ENCODE measurements at regions not wholly inside any gene's neighbourhood (a gene's known extent, or its start where the extent isn't known, plus 50 kb on each side); places are given as distances from the start of the nearest gene placed in this dataset.

DNA sequence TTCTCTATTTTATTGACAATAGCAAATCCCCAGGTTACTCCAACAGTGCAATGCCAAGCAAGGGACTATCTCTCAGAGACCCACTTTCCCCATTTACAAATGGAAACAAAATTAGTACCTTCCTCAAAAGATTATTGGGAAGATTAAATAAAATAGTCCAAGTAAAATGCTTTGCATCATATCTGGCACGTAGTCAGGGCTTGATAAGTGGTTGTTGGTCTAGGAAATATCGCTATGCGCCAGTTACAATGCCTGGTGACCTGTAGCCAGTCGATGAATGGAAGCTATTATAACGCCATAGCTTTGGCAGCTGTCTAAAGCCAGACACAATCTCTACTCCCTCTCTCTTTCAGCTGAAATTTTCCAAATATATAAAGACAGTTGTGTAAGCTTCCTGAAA lies 220.3 kb downstream of the RAP2A start:
- H3K27me3 ChIP-seq (ENCODE audit: control insufficient read depth, insufficient read depth, low read length): no peaks in the 10 kb centered on the region
- H3K9me3 ChIP-seq (replicated peaks; ENCODE audit: control insufficient read depth, low read depth, low read length): no peaks in the 10 kb centered on the region
- H3K36me3 ChIP-seq (ENCODE audit: control insufficient read depth, insufficient read depth, low read length): no peaks in the 10 kb centered on the region
- H3K4me1 ChIP-seq (ENCODE audit: control insufficient read depth, insufficient read depth, low read length): no peaks in the 10 kb centered on the region
- no CpG with 5 or more reads among the region's 5 CpGs for WGBS (ENCODE audit: insufficient coverage)
- DNase-seq: no peak
- H3K27ac ChIP-seq (ENCODE audit: low read length): no peak overlapping the region
- H3K4me3 ChIP-seq (ENCODE audit: low read length): no peak overlapping the region

DNA sequence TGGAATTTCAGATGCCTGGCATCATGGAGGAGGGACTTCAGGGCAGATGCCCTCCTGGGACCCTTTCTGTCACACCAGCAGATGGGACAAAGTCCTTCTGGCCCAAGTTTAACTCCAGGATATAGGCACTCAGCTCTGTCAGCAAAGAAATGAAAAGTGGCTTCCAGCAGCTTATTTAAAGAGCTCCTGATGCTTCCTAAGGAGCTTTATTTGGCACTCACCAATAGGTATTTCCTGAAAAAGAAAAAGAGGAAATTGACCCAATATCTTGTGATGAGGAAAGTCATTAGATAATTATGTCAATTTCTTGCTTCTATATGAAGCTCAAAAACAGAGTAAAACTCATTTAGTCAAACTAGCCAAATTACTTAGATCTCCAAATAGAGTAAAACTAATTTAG lies 224.6 kb downstream of the RAP2A start:
- no peaks in the 10 kb centered on the region for H3K36me3 ChIP-seq (ENCODE audit: control insufficient read depth, insufficient read depth, low read length)
- H3K4me3 ChIP-seq (ENCODE audit: low read length): no peak overlapping the region
- H3K27ac ChIP-seq (ENCODE audit: low read length): no peak overlapping the region
- no peak for DNase-seq
- peaks cover 3% of the 10 kb centered on the region for H3K4me1 ChIP-seq (ENCODE audit: control insufficient read depth, insufficient read depth, low read length)
- no peaks in the 10 kb centered on the region for H3K9me3 ChIP-seq (replicated peaks; ENCODE audit: control insufficient read depth, low read depth, low read length)
- H3K27me3 ChIP-seq (ENCODE audit: control insufficient read depth, insufficient read depth, low read length): no peaks in the 10 kb centered on the region

DNA sequence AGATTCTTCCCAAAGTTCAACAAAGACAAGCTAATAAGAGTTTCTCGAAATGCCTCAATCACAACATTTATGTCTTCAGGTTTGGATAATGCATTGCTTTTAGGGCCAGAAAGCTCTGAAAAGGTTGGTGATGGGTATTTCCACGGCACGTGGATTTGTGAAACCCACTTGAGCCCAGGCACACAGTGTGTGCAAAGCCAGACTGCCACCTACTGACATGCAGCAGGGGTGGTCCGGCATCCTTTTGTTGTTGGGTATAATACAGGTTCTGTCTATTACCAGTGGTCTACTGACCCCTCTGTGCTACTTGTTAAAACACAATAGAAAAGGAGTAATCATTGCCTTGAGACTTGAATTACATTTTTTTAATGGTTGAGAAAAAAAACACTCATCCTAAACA lies 225.6 kb downstream of the RAP2A start:
- H3K4me1 ChIP-seq (ENCODE audit: control insufficient read depth, insufficient read depth, low read length): peaks cover 3% of the 10 kb centered on the region
- H3K27me3 ChIP-seq (ENCODE audit: control insufficient read depth, insufficient read depth, low read length): no peaks in the 10 kb centered on the region
- no peaks in the 10 kb centered on the region for H3K36me3 ChIP-seq (ENCODE audit: control insufficient read depth, insufficient read depth, low read length)
- no peak overlapping the region for H3K4me3 ChIP-seq (ENCODE audit: low read length)
- no peaks in the 10 kb centered on the region for H3K9me3 ChIP-seq (replicated peaks; ENCODE audit: control insufficient read depth, low read depth, low read length)
- peak; percentile 47 for DNase-seq
- H3K27ac ChIP-seq (ENCODE audit: low read length): no peak overlapping the region
- no CpG with 5 or more reads among the region's 4 CpGs for WGBS (ENCODE audit: insufficient coverage)

DNA sequence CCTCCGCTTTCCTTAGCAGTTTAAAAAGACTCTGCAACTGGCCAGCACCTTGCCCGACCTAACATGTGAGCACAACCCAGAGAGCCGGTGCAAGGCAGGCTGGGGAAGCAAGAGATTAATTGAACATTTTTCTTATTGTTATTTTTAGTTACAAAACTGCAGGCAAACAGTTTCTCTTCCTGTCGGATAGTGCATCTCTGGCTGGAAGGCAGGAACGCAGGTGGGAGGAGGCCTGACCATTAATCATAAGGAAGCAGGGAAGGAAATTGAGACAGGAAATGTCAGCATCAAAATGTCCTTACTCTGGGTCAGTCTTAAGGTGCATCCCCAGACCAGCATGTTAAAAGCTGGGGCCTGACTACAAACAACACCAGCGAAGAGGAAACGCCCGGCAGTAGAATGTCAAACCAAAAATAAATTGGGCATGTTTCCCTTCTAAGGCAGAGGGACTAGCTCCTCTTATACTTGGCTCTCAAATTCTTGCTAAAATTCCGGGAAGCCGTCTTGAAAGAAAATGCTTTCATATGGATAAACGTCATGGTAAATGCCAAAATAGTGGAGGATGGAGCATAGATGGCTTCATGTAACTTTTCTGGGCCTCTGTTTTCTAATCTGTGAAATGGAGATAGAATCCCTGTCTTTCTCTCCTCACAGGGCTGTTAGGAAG lies 226.8 kb downstream of the RAP2A start:
- H3K4me3 ChIP-seq (ENCODE audit: low read length): no peak overlapping the region
- no peak overlapping the region for H3K27ac ChIP-seq (ENCODE audit: low read length)
- peaks cover 3% of the 10 kb centered on the region for H3K4me1 ChIP-seq (ENCODE audit: control insufficient read depth, insufficient read depth, low read length)
- H3K36me3 ChIP-seq (ENCODE audit: control insufficient read depth, insufficient read depth, low read length): no peaks in the 10 kb centered on the region
- no peaks in the 10 kb centered on the region for H3K9me3 ChIP-seq (replicated peaks; ENCODE audit: control insufficient read depth, low read depth, low read length)
- no peak for DNase-seq
- 68% methylated on average over 6 of the region's 11 CpGs for WGBS (ENCODE audit: insufficient coverage)
- H3K27me3 ChIP-seq (ENCODE audit: control insufficient read depth, insufficient read depth, low read length): no peaks in the 10 kb centered on the region

DNA sequence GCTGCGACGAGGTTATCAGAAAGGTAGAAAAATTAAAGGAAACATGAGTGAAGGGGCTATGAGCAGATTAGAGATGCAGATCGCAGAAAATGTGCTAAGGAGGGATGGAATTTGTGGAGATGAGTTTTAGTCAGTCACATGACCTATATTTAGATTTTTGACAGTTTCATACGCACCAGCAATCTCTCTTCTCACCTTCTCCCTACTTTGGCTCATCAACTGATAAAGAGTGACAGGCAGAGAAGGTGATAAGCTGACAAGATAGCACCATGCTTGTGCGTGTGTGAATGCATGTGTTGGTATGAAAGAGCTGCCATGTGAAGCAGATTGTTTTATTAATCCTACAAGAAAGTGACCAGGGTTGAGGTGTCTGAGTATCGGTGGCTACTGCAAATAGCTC lies 252.6 kb downstream of the RAP2A start:
- no peaks in the 10 kb centered on the region for H3K27me3 ChIP-seq (ENCODE audit: control insufficient read depth, insufficient read depth, low read length)
- H3K27ac ChIP-seq (ENCODE audit: low read length): no peak overlapping the region
- no peak for DNase-seq
- no peaks in the 10 kb centered on the region for H3K36me3 ChIP-seq (ENCODE audit: control insufficient read depth, insufficient read depth, low read length)
- H3K9me3 ChIP-seq (replicated peaks; ENCODE audit: control insufficient read depth, low read depth, low read length): no peaks in the 10 kb centered on the region
- H3K4me3 ChIP-seq (ENCODE audit: low read length): no peak overlapping the region
- no peaks in the 10 kb centered on the region for H3K4me1 ChIP-seq (ENCODE audit: control insufficient read depth, insufficient read depth, low read length)
- 88% methylated on average over 4 of the region's 6 CpGs for WGBS (ENCODE audit: insufficient coverage)

DNA sequence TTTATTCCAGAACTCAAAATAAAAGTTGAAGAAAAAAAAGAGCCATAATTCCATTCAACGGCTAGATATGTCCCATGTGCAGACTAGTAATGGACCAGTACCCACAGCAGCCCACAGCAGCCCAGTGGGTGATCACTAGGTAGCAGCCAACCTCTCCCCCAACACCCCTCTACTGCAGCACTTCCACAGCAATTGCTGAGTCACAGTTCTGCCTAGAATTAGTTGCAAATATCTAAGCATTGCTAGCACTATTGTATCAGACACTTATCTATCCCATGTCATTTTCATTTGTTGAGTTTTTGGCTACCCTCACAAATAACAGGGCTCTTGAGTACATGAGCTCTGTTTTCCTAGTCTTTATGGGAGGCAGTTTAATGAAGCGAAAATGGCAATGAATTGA lies 258.7 kb downstream of the RAP2A start:
- 100% methylated on average over 1 of the region's 2 CpGs for WGBS (ENCODE audit: insufficient coverage)
- Histone ChIP-seq H3K4me3 (ENCODE audit: low read length) (no peak overlapping the region), H3K36me3 (ENCODE audit: control insufficient read depth, insufficient read depth, low read length) (no peaks in the 10 kb centered on the region), H3K27me3 (ENCODE audit: control insufficient read depth, insufficient read depth, low read length) (no peaks in the 10 kb centered on the region), H3K9me3 (replicated peaks; ENCODE audit: control insufficient read depth, low read depth, low read length) (no peaks in the 10 kb centered on the region), H3K4me1 (ENCODE audit: control insufficient read depth, insufficient read depth, low read length) (no peaks in the 10 kb centered on the region), H3K27ac (ENCODE audit: low read length) (no peak overlapping the region)
- DNase-seq: no peak

DNA sequence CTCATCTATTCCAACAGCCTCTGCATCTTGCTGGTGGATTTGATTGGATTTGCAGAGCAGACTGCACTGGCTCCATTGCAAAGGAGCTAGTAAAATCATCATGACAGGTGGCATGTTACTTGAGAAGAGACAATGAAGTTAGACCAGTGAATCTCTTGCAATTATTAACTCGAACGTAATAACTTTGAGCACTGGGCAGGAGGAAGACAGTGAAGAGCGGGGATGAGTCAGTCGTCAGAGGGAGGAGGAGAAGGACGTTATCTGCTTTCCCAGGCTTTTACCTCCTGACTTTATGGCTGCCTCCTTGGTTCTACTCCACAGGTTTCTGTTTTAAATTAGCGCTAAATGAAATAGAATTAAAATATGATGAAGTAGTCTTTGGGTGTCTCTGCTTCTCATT lies 257.8 kb upstream of the IPO5 start:
- H3K27ac ChIP-seq (ENCODE audit: low read length): no peak overlapping the region
- H3K9me3 ChIP-seq (replicated peaks; ENCODE audit: control insufficient read depth, low read depth, low read length): no peaks in the 10 kb centered on the region
- H3K4me1 ChIP-seq (ENCODE audit: control insufficient read depth, insufficient read depth, low read length): no peaks in the 10 kb centered on the region
- no peak overlapping the region for H3K4me3 ChIP-seq (ENCODE audit: low read length)
- H3K36me3 ChIP-seq (ENCODE audit: control insufficient read depth, insufficient read depth, low read length): no peaks in the 10 kb centered on the region
- H3K27me3 ChIP-seq (ENCODE audit: control insufficient read depth, insufficient read depth, low read length): no peaks in the 10 kb centered on the region
- WGBS (ENCODE audit: insufficient coverage): 66% methylated on average over 5 of the region's 6 CpGs
- DNase-seq: no peak

DNA sequence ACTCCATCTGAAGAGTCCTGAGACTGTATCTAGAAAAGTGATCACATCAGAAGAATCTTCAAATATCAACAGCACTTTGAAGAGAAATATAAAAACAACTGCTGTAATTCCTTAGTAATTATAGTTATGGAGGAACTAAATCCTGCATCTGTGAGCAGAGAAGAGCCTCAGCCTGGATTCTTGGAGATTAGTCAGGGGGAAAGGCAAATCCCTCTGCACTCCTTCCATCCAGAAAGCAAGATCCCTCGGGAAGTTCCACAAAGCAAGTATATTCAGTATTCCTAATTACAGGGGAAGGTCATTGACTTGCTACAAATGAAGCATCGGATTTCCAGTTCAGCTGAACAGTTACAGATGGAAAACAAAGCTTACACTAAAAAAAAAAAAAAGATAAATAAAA lies 256.6 kb upstream of the IPO5 start:
- no peaks in the 10 kb centered on the region for H3K9me3 ChIP-seq (replicated peaks; ENCODE audit: control insufficient read depth, low read depth, low read length)
- peak; percentile 7 for DNase-seq
- H3K4me1 ChIP-seq (ENCODE audit: control insufficient read depth, insufficient read depth, low read length): no peaks in the 10 kb centered on the region
- no peaks in the 10 kb centered on the region for H3K27me3 ChIP-seq (ENCODE audit: control insufficient read depth, insufficient read depth, low read length)
- no peak overlapping the region for H3K27ac ChIP-seq (ENCODE audit: low read length)
- no peak overlapping the region for H3K4me3 ChIP-seq (ENCODE audit: low read length)
- WGBS (ENCODE audit: insufficient coverage): no CpG with 5 or more reads among the region's 2 CpGs
- H3K36me3 ChIP-seq (ENCODE audit: control insufficient read depth, insufficient read depth, low read length): no peaks in the 10 kb centered on the region

DNA sequence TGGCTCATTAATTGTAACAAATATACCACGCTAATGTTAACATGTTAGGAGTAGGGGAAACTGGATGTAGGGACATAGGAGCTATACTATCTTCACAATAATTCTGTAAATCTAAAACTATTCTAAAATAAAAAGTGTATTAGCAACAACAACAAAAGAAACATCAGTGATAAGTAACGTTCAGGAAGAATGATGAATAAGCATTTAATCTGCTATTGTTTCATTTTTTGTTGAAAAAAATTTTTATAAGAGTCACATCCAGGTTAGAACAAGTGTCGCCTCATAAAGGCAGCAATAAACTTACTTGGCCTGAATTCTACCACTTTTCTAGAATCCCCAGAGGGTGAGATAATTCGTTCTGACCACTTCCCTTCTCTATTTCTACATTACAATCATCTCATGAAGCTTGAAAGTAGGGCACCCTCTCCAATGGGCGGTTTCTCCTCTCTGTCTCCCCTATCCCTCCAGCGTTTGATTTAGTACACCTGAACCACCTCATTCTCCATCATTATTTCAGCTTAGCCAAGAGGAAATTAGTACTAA lies 253.1 kb upstream of the IPO5 start:
- Histone ChIP-seq H3K27me3 (ENCODE audit: control insufficient read depth, insufficient read depth, low read length) (no peaks in the 10 kb centered on the region), H3K9me3 (replicated peaks; ENCODE audit: control insufficient read depth, low read depth, low read length) (no peaks in the 10 kb centered on the region), H3K4me1 (ENCODE audit: control insufficient read depth, insufficient read depth, low read length) (no peaks in the 10 kb centered on the region), H3K36me3 (ENCODE audit: control insufficient read depth, insufficient read depth, low read length) (no peaks in the 10 kb centered on the region), H3K27ac (ENCODE audit: low read length) (no peak overlapping the region), H3K4me3 (ENCODE audit: low read length) (no peak overlapping the region)
- DNase-seq: no peak
- 75% methylated on average over 2 of the region's 6 CpGs for WGBS (ENCODE audit: insufficient coverage)

DNA sequence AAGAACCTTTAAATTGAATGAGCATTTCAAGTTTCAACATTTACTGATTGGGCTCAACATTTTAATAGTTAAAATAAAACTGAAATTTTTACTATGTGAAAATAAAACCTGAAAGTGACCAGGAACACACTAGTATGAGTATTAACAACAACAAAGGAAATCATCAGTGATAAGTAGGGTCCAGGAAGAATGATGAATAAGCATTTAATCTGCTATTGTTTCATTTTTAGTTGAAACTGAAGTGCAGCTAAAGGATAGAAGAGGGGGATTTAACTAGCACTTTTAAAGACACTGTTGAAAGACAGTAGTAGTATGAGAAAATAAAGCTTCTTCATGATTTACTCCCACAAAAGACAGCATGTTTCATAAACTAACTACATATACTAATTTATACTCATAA lies 250.9 kb upstream of the IPO5 start:
- Histone ChIP-seq H3K36me3 (ENCODE audit: control insufficient read depth, insufficient read depth, low read length) (no peaks in the 10 kb centered on the region), H3K27me3 (ENCODE audit: control insufficient read depth, insufficient read depth, low read length) (no peaks in the 10 kb centered on the region), H3K4me3 (ENCODE audit: low read length) (no peak overlapping the region), H3K9me3 (replicated peaks; ENCODE audit: control insufficient read depth, low read depth, low read length) (no peaks in the 10 kb centered on the region), H3K27ac (ENCODE audit: low read length) (no peak overlapping the region), H3K4me1 (ENCODE audit: control insufficient read depth, insufficient read depth, low read length) (no peaks in the 10 kb centered on the region)
- DNase-seq: no peak

DNA sequence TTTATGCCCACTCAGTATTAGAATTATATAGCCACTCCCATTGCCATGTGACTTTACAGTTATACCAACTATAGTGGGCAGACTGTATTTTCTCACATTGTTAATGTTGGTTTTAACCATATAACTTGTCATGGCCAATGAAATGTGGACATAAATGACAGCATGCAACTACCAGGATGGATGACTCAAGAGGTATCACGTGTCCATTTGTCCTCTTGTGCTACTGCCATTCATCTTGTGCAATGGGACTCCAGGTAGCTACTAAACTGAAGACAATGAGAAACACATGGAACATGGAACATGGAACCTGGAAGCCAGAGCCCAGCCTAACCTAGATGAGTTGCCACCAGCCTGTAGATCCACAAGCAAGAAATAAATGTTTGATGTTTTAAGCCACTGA lies 242.7 kb upstream of the IPO5 start:
- no peaks in the 10 kb centered on the region for H3K36me3 ChIP-seq (ENCODE audit: control insufficient read depth, insufficient read depth, low read length)
- H3K27ac ChIP-seq (ENCODE audit: low read length): no peak overlapping the region
- no peaks in the 10 kb centered on the region for H3K27me3 ChIP-seq (ENCODE audit: control insufficient read depth, insufficient read depth, low read length)
- no peak overlapping the region for H3K4me3 ChIP-seq (ENCODE audit: low read length)
- peaks cover 2% of the 10 kb centered on the region for H3K9me3 ChIP-seq (replicated peaks; ENCODE audit: control insufficient read depth, low read depth, low read length)
- no peaks in the 10 kb centered on the region for H3K4me1 ChIP-seq (ENCODE audit: control insufficient read depth, insufficient read depth, low read length)
- 61% methylated on average over 1 of the region's 1 CpG for WGBS (ENCODE audit: insufficient coverage)
- DNase-seq: no peak

Data from muscle of leg (tissue), 3 donors.